ENCODE measurements at regions not wholly inside any gene's neighbourhood (a gene's known extent, or its start where the extent isn't known, plus 50 kb on each side); places are given as distances from the start of the nearest gene placed in this dataset.
"Not testable (repeated sequence)": the region's sequence is repeated elsewhere in the genome, so short reads cannot be mapped to it uniquely, and the experiment has no call there.

DNA sequence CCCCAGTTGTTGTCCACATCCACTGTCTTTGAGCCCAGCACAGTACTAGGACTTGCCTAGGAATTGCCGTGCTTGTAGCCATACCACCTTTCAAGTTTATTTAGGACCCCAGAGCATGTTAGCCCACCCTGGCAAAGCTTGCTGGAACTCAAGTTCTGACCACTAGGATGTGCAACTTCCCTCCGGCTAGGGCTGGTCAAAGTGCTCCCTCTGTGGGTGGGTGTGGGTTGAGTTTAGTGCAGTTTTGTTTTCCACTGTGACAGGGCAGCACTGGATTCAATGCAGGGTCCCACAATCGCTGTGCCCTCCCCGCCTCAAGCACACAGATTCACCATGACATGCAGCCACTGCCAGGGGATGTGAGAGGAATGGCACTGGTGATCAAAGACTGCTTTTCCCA lies 96.0 kb downstream of the RASGEF1B start:
- DNase-seq (ENCODE audit: low read depth), result no peak

DNA sequence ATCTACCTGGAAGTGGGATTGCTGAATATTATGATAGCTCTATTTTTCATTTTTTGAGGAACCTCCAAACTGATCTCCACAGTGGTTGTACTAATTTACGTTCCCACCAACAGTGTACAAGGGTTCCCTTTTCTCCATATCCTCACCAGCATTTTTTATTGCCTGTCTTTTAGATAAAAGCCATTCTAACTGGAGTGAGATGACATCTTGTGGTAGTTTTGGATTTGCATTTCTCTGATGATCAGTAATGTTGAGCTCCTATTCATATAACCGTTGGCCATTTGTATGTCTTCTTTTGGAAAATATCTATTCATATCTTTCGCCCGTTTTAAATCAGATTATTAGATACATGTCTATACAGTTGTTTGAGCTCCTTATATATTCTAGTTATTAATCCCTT lies 101.8 kb downstream of the RASGEF1B start:
- DNase-seq (ENCODE audit: low read depth), result no peak

DNA sequence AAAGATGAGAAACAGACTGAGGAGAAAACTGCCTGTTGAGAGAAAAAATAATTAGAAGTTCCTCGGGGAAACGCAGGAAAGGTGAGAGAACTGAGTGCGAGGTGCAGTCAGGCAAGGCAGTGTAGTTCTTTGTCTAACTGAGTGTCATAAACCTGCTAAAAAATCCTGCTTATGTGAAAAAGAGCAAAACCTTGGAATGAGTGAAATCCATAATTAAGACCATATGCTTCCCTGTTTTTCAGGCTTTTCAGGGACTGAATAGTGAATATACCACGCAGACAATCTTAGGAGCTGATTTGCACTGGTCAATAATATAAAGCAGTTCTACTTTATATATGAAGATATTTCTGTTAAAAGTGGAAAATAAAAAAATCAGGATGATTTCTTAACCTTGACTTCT lies 104.9 kb downstream of the RASGEF1B start:
- peak; percentile 26 for DNase-seq (ENCODE audit: low read depth)

DNA sequence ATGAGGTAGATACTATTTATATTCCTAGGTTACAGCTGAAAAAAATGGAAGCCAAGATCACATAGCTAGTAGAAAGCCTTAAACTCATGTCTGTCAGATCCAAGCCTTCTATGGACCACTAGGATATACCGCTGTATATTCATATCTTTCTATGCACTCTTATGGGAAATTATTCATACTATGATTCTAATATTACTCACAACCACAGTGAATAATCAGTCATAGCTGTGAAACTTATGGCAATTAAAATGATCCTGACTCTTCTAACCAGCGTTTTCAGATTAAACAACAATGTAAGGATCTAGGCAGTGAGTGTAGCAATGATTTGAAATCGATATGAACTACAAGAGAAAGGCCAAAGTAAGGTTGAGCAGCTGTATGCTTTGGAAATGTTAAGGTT lies 111.0 kb downstream of the RASGEF1B start:
- DNase-seq (ENCODE audit: low read depth), result no peak

DNA sequence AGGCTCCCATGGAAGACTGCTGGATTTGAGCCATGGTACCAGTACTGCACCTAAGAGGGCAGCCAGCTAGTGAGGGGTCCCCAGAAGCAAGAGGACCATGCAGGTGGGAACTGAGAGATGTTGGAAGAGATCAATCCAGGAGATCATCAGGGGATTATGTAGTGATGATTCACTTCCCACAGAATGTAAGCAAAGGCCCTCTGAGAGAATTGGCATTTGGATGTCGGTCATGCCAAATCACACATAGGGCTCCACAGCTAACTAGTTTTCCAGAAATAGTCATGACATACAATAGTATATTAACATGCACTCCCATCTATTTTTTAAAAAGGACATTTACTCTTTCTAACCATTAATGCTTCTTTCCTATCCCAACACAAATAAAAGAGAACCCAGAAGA lies 112.5 kb downstream of the RASGEF1B start:
- peak; percentile 19 for DNase-seq (ENCODE audit: low read depth)

DNA sequence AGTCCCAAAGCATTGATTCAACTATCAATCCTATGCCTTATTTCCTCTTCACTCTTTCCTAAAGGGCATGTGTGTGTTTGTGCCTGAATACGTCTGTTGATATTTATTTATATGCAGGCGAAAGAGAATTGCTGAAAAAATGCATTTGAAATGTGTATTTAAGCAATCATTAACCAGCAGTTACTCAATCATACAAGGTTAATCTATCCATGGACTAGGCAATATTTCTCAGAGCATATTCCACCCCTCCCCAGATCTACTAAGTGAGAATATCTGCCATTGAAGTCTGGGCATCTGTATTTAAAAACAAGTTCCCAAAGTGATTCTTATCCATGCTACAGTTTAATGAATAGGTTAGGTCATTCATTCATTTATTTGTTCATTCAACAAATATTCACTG lies 113.6 kb downstream of the RASGEF1B start:
- no peak for DNase-seq (ENCODE audit: low read depth)

DNA sequence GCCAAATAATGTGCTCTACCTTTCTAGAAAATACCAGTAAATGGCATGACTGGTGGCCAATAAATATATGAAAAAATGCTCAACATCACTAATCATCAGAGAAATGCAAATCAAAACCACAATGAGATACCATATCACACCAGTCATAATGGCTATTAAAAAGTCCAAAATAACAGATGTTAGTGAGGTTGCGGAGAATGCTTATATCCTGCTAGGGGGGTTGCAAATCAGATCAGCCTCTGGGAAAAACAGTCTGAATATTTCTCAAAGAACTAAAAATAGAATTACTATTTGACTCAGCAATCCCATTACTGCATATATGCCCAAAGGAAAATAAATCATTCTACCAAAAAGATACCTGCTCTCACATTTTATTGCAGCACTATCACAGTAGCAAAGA lies 115.1 kb downstream of the RASGEF1B start:
- no peak for DNase-seq (ENCODE audit: low read depth)

DNA sequence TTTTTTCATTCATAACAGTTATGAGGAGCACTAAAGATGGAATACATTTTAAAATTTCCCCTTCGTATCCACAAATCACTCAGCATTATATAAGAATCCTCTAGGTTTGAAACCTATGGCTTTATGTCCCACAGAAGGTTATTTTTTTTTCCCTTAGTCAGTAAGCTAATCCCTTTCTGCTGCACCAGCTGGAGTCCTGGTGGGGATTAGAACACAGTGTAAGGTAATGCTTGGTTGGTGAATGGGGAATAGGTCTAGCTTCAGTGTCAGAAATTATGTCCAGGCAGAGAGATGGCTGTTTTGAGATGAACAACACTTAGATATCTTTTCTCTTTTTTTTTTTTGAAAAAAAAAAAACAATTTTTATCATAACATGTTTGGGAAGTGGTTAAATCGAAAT lies 116.6 kb downstream of the RASGEF1B start:
- no peak for DNase-seq (ENCODE audit: low read depth)

DNA sequence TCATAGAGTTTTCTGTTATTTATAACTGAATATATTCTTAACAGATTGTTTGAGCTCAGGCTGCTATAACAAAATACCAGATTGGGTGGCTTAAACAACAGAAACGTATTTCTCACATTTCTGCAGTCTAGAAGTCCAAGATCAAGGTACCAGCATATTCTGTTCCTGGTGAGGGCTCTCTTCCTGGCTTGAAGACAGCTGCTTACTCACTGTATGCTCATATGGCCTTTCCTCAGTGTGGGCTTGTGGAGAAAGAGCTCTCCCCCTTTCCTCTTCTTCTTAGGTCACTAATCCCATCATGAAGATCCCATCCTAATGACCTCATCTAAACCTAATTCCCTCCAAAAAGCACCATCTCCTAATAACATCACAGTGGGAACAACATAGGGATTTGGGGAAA lies 117.8 kb downstream of the RASGEF1B start:
- DNase-seq (ENCODE audit: low read depth), result peak; percentile 30

DNA sequence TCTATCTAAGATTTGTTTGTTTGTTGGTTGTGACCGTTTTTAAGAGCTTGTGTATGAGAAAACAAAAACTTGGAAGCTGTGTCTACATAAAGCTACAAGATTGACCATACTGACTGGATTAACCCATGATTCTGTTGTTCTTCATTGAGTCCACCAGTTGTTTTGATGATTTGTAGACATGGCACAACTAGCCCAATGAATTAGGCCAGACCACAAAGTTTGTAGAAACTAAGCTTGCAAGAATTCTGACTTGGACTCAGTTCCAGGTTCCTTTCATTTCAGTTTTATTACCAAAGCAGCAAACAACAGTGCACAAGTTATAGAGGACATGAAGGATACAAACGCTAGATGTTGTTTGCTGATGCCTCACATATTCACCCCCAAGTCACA lies 119.3 kb downstream of the RASGEF1B start:
- DNase-seq (ENCODE audit: low read depth), result peak; percentile 66

DNA sequence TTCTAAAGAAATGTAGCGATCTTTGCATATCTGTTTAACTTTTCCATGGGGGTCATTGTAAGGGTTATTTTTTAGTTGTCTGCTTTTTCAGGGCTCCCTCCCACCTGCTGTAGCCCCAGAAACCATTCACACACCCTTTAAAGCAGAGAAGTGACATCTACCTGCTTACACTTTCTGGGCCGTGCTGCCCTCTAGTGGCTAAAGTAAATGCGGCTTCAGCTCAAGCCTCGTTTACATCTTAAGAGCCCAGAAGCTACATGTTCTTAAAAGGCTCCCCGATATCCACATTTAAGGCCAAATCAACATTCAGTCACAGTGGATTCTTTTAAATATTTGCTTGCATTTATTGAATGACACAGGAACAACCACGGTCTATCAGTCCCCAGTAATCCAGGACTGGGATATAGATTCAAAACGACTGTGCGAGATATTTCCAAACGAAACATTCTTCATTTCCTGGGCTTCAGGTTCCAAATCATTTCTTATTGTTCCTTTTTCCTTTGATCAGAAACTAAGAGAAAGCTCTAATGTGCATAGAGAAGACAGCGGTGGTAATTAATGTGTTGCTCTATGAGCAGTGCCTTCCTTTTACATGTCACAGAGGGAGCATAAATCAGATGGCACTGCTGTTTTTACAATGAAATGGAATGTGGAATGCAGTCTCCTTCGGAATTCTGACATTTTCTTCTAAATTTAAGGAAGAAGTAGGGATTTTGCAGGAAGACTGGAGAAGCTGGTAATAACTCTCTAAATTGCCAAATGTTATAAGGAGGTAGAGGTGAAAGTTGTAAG lies 119.9 kb downstream of the RASGEF1B start:
- DNase-seq (ENCODE audit: low read depth), result peak; percentile 65

DNA sequence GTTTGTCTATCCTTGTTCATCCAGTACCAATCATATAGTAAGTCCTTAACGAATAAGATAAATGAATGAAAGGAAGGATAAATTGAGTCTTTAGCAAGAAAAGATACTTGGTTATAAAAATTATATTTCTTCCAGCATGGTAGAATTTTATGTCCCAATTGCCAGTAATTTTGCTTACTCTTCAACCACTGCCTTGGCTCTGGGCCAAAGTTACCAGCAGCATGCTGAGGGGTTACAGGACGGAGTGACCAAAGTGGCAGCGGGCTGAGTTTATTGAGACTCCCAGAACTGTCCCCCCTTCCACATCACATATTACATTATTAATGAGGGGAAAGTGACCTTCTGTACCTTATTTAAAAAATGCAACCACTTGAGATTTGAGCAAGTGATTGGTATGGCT lies 121.7 kb downstream of the RASGEF1B start:
- no peak for DNase-seq (ENCODE audit: low read depth)

DNA sequence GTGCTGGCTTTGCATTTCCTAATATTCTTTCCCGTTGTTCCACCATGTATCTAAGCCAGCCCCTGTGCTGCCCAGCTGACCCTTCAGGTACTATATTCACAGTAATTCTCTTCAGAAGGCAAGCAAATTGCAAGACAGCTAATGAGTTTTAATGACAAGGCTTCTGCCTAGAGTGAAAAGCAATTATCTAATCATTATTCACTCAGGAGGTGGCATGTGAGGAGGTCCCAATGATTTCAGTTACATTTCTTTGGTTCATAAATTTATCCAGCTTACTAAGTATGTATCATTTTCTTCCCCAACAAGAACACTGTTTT lies 123.0 kb downstream of the RASGEF1B start:
- no peak for DNase-seq (ENCODE audit: low read depth)

DNA sequence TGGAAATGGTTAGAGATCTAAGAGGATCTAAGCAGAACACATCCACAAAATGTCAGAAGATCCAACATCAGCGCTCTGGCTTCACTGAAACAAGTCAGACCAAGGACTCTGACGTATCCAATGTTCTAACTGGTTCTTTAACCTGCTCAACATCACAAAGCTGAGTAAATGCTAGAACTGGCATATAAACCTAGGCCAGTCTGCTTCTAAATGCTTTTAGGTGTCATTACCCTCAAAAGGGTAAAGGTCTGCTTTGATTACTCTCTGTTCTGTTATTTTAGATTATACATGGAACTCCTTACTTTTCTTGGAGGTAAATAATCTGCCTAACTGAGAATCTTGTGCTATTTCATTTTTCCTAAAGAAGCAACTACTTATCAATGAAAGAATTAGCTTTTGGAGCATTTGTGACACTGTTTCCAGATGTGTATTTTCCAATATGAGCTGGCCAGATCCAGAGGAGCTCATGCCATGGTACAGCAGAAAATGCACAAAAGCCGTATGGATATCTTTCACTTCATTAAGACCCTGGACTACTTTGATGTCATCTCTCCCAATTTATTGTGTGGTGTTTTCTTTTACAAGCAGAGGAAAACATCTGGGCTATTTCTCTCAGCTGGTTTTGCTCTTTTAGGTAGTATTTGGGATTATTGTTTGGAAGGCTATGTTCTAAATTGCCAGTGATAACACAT lies 123.5 kb downstream of the RASGEF1B start:
- DNase-seq (ENCODE audit: low read depth), result no peak

DNA sequence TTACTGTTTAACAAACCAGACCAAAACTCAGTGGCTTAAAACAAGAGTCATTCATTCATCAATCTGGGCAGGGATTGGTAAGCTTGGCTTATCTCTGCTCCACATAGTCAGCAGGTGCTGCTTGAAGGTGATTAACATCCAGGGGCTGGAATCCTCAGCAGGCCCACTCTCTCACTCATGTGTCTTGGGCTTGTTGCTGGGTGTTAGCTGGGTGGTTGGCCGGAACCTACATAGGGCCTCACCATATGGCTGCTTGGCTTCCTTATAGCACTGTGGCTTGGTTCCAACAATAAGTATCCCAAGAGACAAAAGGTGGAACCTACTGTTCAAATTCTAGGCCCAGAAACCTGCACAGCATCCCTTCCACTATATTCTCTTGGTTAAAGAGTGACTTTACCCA lies 125.0 kb downstream of the RASGEF1B start:
- no peak for DNase-seq (ENCODE audit: low read depth)

DNA sequence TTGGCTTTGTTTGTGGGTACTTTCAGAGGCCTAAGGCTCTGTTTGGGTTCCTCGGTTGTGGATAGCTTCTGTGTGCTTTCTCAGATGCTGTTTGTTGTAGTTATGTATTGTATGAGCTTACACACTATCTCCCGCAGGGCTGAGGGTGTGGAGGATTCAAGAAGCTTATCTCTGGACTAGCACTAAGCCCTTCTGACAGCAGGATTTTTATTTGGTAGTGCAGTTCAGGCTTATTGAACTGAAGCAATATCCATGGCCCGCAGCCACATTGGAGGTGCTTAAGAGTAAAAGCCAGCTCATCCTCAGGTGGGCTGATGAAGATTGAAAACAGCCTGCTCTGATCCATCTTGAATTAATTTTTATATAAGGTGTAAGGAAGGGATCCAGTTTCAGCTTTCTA lies 128.2 kb downstream of the RASGEF1B start:
- no peak for DNase-seq (ENCODE audit: low read depth)

DNA sequence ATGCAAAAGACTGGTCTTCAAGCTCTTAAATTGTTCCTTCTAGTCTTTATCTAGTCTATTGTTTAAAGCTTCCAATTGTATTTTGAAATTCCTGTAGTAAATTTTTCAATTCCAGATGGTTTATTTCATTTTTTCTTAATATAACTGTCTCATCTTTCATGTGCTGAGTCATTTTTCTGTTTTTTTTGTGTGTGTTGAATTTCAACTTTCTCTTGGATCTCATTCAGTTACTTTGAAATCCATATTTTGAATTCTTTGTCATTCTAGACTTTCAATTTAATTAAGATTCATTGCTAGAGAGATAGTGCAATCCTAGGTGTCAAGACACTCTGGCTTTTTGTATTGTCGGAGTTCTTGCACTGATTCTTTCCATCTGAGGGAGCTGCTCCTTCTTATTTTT lies 128.0 kb upstream of the PRKG2 start:
- peak; percentile 52 for DNase-seq (ENCODE audit: low read depth)

DNA sequence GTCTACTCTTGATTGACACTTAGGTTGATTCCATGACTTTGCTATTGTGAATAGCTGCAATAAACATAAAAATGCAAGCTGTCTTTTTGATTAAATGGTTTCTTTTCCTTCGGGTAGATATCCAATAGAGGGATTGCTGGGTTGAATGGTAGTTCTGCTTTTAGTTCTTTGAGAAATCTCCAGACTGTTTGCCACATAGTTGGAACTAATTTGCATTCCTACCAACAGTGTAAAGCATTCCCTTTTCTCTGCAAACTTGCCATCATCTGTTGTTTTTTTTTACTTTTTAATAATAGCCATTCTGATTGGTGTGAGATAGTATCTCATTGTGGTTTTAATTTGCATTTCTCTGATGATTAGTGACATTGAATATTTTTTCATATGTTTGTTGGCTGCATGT lies 122.2 kb upstream of the PRKG2 start:
- DNase-seq (ENCODE audit: low read depth), result peak; percentile 45

DNA sequence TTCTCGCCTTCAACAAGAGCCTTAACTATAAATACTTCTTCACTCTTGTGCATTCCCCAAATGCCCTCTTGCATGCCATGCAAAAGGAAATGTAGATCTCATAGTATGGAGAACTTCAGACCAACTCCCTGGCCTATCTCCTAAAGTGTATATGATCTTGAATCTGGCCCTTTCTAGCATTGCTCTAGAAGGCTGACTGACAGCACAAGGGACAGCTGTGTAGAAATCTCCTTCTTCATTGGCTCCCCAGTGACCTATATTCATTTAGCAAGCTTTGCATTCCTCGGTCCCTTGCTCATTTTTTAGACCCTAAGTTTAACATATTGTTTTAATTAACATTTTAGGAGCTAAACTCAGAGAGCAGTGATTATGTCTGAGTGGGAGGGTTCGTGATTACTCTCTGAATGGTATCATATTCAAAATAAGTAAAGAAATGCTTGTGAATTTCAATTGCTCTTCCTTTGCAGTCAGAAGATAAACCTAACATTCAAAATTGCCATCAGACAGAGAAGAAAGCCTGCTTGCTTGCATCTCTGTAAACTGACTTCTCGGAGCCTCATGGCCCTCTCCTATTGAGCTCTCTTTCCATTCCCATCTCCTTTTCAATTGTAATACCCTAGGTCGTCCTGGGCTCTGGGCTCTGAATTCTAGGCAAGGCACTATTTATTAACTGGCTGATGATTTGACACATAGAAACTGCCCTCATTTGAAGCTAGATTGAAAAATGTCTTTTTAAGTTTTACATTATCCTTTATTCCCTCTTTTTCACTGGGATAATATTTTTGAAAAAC lies 120.3 kb upstream of the PRKG2 start:
- peak; percentile 81 for DNase-seq (ENCODE audit: low read depth)

DNA sequence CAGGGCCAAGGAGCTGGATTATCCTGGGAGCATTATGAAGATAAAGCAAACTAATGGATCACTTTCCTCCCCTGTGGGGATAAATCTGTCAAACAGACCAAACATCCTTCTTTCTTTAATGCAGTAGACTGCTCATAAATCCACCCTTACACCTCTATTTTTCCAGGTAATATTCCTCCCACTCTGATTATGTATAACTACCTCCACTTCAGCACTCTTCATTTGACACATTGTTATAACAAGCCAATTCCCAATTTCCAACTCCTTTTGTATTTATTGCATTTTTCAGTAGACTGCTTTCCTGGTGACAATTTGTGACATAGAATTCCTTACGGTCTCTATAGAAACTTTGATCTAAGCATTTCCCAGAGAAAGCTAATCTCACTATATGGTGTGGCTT lies 115.0 kb upstream of the PRKG2 start:
- DNase-seq (ENCODE audit: low read depth), result no peak

DNA sequence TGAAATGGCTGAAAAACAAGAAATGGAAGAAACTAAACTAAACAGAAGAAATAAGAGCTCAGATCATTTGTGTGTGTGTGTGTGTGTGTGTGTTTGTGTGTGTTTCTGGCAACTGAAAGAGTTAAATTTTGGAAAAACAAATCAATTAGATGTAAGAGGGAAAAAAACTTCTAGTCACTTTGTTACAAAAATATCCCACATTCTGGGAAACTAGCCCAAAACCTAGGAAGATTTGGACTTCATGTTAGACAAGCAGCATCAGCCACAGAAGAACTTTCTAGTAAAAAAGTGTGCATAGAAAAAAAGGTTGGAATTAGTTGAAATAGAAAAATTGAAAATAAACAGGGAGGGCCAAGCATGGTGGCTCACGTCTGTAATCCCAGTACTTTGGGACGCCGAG lies 111.6 kb upstream of the PRKG2 start:
- no peak for DNase-seq (ENCODE audit: low read depth)

DNA sequence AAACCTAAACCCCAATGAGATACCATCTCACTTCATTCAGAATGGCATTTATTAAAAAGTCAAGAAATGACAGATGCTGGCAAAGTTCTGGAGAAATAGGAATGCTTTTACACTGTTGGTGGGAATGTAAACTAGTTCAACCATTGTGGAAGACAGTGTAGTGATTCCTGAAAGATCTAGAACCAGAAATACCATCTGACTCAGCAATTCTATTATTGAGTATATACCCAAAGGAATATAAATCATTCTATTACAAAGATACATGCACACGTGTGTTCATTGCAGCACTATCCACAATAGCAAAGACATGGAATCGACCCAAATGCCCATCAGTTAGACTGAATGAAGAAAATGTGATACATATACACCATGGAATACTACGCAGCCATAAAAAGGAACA lies 109.6 kb upstream of the PRKG2 start:
- not testable (repeated sequence) for DNase-seq (ENCODE audit: low read depth)

DNA sequence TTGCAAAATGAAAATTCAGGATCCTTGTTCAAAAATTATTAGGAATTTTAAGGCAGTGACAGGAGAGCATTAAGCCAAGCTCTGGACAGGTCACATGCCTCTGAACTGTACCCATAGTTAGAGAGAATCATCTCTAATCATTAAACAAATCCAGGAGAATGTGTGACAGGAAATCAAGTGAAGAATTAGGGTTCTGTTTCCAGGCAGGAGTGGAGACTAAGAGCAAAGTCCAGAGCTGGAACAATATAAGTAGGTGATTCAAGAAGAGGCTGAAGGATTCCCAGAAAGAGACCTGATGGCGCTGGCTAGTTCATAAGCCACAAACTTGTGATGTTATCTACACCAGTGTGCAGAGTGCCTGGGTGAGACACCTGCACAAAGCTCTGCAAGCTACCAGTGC lies 104.6 kb upstream of the PRKG2 start:
- no peak for DNase-seq (ENCODE audit: low read depth)
